DMS79 treated with DMSO at 0.1 percent for 48 hours (cell line): ENCODE measurements at regions not wholly inside any gene's neighbourhood (a gene's known extent, or its start where the extent isn't known, plus 50 kb on each side); places are given as distances from the start of the nearest gene placed in this dataset.

Experiments
- DNase-seq: peaks from one replicate; lab custom pipeline; 2025; lab: John Stamatoyannopoulos, UW

- DNase-seq = no peak
Measured at GRCh38 chr13:34312578-34312977, 494.6 kb downstream of the RFC3 start.

GRCh38 chr13:34320084-34320483 lies 502.1 kb downstream of the RFC3 start:
- DNase-seq = no peak

- DNase-seq = peak; percentile 26
Measured at GRCh38 chr13:34322014-34322742, 504.2 kb downstream of the RFC3 start.

GRCh38 chr13:34322743-34323074 lies 504.8 kb downstream of the RFC3 start:
- no peak for DNase-seq

GRCh38 chr13:34335014-34336007 lies 517.4 kb downstream of the RFC3 start:
- peak; percentile 3 for DNase-seq

- no peak for DNase-seq
Measured at GRCh38 chr13:34338102-34338501, 520.2 kb downstream of the RFC3 start.

- DNase-seq = no peak
Measured at GRCh38 chr13:34340534-34340933, 522.6 kb downstream of the RFC3 start.

- DNase-seq = no peak
Measured at GRCh38 chr13:34343413-34343940, 525.5 kb downstream of the RFC3 start.

- no peak for DNase-seq
Measured at GRCh38 chr13:34344816-34345215, 526.9 kb downstream of the RFC3 start.

GRCh38 chr13:34345258-34345965 lies 527.5 kb downstream of the RFC3 start:
- DNase-seq = no peak

GRCh38 chr13:34346626-34347025 lies 528.7 kb downstream of the RFC3 start:
- no peak for DNase-seq

GRCh38 chr13:34347784-34348573 lies 530.0 kb downstream of the RFC3 start:
- DNase-seq = no peak

- DNase-seq = no peak
Measured at GRCh38 chr13:34349091-34349722, 531.3 kb downstream of the RFC3 start.

- no peak for DNase-seq
Measured at GRCh38 chr13:34350671-34351070, 532.7 kb downstream of the RFC3 start.

- DNase-seq = no peak
Measured at GRCh38 chr13:34351134-34351533, 533.2 kb downstream of the RFC3 start.

GRCh38 chr13:34352958-34353357 lies 535.0 kb downstream of the RFC3 start:
- DNase-seq = no peak

- no peak for DNase-seq
Measured at GRCh38 chr13:34356686-34357434, 538.9 kb downstream of the RFC3 start.

GRCh38 chr13:34357435-34358232 lies 539.7 kb downstream of the RFC3 start:
- DNase-seq = no peak

- no peak for DNase-seq
Measured at GRCh38 chr13:34358811-34359513, 541.0 kb downstream of the RFC3 start.
